Epithelial cell of esophagus (primary cell): ENCODE measurements at regions not wholly inside any gene's neighbourhood (a gene's known extent, or its start where the extent isn't known, plus 50 kb on each side); places are given as distances from the start of the nearest gene placed in this dataset.

Experiments used
- DNase-seq: peaks from one replicate; pipeline ENCODE4 v3.0.0; 2010; ENCODE audit warnings: low read depth
- H3K4me3 ChIP-seq: 2 replicates; pipeline ENCODE4 v1.5.1; 2011; ENCODE audit warnings: mild to moderate bottlenecking, low read length, control low read depth
- TF ChIP-seq, protein P1 (sequence below): IDR thresholded peaks from 2 replicates; pipeline ENCODE4 v1.5.1; 2011; ENCODE audit warnings: low read depth, mild to moderate bottlenecking, low read length, control low read depth, inconsistent platforms; ENCODE audit not compliant: insufficient read depth; ENCODE audit errors: missing control alignments

DNA sequence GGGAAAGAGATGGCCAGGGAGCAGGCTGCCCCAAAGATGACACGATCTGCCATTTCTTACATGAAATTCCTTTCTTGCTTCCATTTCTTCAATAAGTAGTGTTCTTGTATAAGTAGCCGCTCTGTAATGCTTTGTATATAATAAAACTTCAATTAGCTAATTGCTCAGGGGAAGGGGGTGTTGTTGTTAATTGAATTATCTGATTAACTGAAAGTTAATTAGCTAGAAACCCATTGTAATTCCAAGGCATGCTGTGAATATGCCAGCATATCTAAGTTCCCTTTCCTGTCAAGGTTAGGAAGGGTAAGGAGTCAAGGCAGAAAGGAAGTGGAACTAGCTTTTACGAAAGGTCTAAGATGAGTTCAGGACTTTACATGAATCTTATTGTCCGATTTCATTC lies 765.9 kb downstream of the TYW1 start:
- no peak for DNase-seq
- no peak overlapping the region for H3K4me3 ChIP-seq
- TF ChIP-seq, protein P1, sequence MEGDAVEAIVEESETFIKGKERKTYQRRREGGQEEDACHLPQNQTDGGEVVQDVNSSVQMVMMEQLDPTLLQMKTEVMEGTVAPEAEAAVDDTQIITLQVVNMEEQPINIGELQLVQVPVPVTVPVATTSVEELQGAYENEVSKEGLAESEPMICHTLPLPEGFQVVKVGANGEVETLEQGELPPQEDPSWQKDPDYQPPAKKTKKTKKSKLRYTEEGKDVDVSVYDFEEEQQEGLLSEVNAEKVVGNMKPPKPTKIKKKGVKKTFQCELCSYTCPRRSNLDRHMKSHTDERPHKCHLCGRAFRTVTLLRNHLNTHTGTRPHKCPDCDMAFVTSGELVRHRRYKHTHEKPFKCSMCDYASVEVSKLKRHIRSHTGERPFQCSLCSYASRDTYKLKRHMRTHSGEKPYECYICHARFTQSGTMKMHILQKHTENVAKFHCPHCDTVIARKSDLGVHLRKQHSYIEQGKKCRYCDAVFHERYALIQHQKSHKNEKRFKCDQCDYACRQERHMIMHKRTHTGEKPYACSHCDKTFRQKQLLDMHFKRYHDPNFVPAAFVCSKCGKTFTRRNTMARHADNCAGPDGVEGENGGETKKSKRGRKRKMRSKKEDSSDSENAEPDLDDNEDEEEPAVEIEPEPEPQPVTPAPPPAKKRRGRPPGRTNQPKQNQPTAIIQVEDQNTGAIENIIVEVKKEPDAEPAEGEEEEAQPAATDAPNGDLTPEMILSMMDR, result no peak

- TF ChIP-seq, protein P1, result no peak
- DNase-seq, result no peak
- no peak overlapping the region for H3K4me3 ChIP-seq
Measured at GRCh38 chr7:67764289-67764688, 767.7 kb downstream of the TYW1 start.

DNA sequence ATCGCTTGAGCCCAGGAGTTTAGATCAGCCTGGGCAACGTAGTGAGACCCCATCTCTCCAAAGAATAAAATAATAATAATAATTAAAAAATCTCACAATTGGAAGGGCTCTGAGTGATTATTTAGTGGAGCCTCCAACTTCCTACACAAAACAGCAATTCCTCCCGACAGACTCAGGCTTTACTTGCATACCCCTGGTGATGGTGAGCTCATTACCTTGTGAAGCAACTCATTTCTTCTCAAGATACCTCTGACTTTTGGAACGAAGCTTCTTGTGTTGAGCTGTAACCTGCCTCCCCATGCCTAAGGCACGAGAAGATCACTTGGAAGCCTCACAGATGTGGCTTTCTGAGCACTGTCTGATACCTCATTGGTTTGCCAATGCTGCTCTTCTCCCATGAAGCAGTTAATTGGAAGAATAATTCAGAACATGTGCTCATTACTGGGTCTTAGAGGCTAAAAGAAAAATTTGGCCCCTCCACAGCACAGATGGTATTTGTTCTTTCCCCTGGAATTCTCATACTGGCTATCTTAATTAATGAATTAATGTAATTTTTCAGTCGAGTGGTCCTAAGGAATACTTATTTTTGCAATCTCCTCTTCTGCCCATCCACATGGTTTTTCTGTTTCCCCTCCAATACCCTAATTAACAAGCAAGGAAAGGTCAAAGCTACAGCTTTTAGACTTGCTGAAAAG lies 769.0 kb downstream of the TYW1 start:
- TF ChIP-seq, protein P1, result no peak
- no peak overlapping the region for H3K4me3 ChIP-seq
- no peak for DNase-seq

DNA sequence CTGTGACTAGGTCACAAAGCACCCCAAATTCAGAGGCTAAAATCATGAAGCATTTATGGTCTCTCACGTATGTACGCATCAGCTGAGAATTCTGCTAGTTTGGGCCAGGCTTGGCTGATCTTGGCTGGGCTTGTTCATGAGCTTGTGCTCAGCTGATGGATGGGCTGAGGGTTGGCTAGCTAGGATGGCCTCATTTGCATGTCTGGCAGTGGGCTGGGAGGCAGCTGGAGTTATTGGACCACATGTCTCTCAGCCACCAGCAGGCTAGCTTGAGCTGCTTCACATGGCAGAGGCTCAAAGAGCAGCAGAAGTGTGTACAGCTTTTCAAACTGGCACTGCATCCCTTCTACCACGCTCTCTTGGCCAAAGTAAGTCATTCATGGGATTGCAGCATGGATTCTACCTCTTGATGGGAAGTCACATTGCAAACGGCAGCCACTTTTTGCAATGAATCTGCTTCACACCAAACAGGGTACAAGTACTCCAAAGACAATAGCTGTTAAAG lies 770.3 kb downstream of the TYW1 start:
- no peak for DNase-seq
- TF ChIP-seq, protein P1, result no peak
- H3K4me3 ChIP-seq, result no peak overlapping the region

DNA sequence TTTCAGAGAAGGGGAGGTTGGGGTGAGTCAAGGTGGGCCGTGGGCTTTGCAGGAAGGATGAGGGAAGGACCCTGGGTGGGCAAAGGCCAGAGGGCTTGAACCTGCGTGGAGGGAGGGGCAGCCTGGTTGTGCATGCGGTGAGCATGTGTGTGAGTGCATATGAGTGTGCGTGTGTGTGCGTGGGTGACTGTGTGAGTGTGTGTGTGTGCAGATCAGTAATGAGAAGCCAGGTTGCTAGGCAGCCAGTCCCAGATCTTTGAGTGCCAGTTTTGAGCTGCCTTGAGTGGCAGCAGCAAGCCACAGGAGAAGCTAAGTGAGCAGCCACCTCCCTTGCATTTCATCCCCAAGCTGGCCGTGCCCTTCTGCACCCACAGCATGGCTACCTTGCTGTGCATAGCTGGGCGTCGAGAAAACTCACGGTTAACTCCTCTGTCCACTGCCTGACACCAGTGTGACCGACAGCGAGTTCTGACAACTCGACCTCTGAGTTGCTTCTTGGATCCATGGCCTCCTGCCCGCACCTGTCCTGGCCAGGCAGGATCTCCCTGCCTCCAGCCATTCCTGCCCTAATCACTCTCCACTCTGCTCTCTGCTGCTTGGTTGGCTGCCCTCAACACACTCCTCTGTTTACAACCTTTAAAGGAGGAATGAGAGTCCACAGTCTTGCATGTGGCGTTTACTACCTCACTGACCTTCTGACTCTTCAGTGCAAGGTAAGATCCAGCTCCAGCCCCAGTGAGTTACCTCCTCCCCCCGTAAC lies 775.4 kb downstream of the TYW1 start:
- DNase-seq, result no peak
- no peak overlapping the region for H3K4me3 ChIP-seq
- TF ChIP-seq, protein P1, result no peak

DNA sequence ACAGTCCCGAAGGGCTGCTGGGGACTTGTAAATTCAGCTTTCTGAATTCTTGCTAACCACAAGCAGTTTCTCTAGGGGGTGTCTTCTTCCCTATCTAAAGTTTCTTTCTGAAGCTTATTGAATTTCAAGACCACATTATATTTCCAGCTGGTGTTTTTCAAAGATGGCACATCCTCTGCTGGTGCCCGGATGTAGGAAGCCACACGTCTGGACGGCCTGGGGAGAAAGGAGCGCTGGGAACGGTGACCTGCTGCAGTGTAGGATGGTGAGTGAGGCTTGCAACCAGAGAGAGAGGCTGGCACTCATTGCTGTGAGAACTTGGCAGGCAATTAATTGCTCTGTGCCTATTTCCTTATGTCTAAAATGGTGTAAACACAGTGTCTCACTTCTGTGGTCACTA lies 776.4 kb downstream of the TYW1 start:
- H3K4me3 ChIP-seq, result no peak overlapping the region
- TF ChIP-seq, protein P1, result no peak
- DNase-seq, result no peak
